ENCODE measurements at regions not wholly inside any gene's neighbourhood (a gene's known extent, or its start where the extent isn't known, plus 50 kb on each side); places are given as distances from the start of the nearest gene placed in this dataset.
"Not testable (repeated sequence)": the region's sequence is repeated elsewhere in the genome, so short reads cannot be mapped to it uniquely, and the experiment has no call there.

- TF ChIP-seq POLR2AphosphoS5, POLR2A, POU2F2, TAF1, SPI1 (IDR thresholded peaks at IDR 0.05; ENCODE audit: low read depth, low read length): not testable (repeated sequence)
Observed at GRCh38 chr14:36411951-36412350, 91.5 kb upstream of the MBIP start.

Measured in GM12891 (cell line).